IPS DF 4.7 (cell line): ENCODE measurements at regions not wholly inside any gene's neighbourhood (a gene's known extent, or its start where the extent isn't known, plus 50 kb on each side); places are given as distances from the start of the nearest gene placed in this dataset.
"Not testable (repeated sequence)": the region's sequence is repeated elsewhere in the genome, so short reads cannot be mapped to it uniquely, and the experiment has no call there.

Experiments used
- DNase-seq: peaks from one replicate; pipeline ENCODE4 v3.0.0-alpha.2; 2013; ENCODE audit warnings: low spot score; ENCODE audit errors: extremely low read depth

GRCh38 chrY:8814143-8814542 lies 523.1 kb upstream of the TSPY4 start:
- DNase-seq: no peak

GRCh38 chrY:8815616-8816015 lies 521.6 kb upstream of the TSPY4 start:
- no peak for DNase-seq

- no peak for DNase-seq
These were observed 517.2 kb upstream of the TSPY4 start for GRCh38 chrY:8820032-8820431.

- DNase-seq: no peak
These were observed 516.2 kb upstream of the TSPY4 start for GRCh38 chrY:8821106-8821505.

GRCh38 chrY:8852278-8852677 lies 485.0 kb upstream of the TSPY4 start:
- DNase-seq: no peak

GRCh38 chrY:8888371-8888770 lies 448.9 kb upstream of the TSPY4 start:
- no peak for DNase-seq

GRCh38 chrY:8897876-8898275 lies 439.4 kb upstream of the TSPY4 start:
- no peak for DNase-seq

GRCh38 chrY:8905141-8905540 lies 432.1 kb upstream of the TSPY4 start:
- DNase-seq: peak; percentile 3

GRCh38 chrY:8922576-8922975 lies 414.7 kb upstream of the TSPY4 start:
- DNase-seq: not testable (repeated sequence)
